Neural crest cell (in vitro differentiated cells): ENCODE measurements at regions not wholly inside any gene's neighbourhood (a gene's known extent, or its start where the extent isn't known, plus 50 kb on each side); places are given as distances from the start of the nearest gene placed in this dataset.
"Not testable (repeated sequence)": the region's sequence is repeated elsewhere in the genome, so short reads cannot be mapped to it uniquely, and the experiment has no call there.

Experiments used
- DNase-seq: peaks from one replicate; pipeline ENCODE4 v3.0.0; 2021; ENCODE audit warnings: low read depth, mixed read lengths, low spot score
- H3K27ac Mint-ChIP-seq: one replicate; pipeline ENCODE4 v1.8.0; 2021; ENCODE audit warnings: mild to moderate bottlenecking, mixed read lengths; ENCODE audit not compliant: unreplicated experiment
- H3K27me3 Mint-ChIP-seq: 2 replicates; pipeline ENCODE4 v1.8.0; 2021; ENCODE audit warnings: low read depth, mild to moderate bottlenecking, mixed read lengths
- H3K36me3 Mint-ChIP-seq: 2 replicates; pipeline ENCODE4 v1.8.0; 2021; ENCODE audit warnings: low read depth, mild to moderate bottlenecking, mixed read lengths
- H3K4me1 Mint-ChIP-seq: 2 replicates; pipeline ENCODE4 v1.8.0; 2021; ENCODE audit warnings: mixed read lengths
- H3K4me3 Mint-ChIP-seq: one replicate; pipeline ENCODE4 v1.8.0; 2021; ENCODE audit warnings: mild to moderate bottlenecking, mixed read lengths
- H3K9me3 Mint-ChIP-seq: 2 replicates; pipeline ENCODE4 v1.8.0; 2021; ENCODE audit warnings: mixed read lengths
- CTCF ChIP-seq: fragments of 200-600 bp; sonication (generic); conservative IDR thresholded peaks from 2 replicates; pipeline ENCODE4 v1.5.0; 2021; ENCODE audit warnings: antibody characterized with exemption, mild to moderate bottlenecking

- peaks cover 5% of the 10 kb centered on the region for H3K9me3 Mint-ChIP-seq
- DNase-seq = no peak
- no peaks in the 10 kb centered on the region for H3K27me3 Mint-ChIP-seq
- no peaks in the 10 kb centered on the region for H3K36me3 Mint-ChIP-seq
- TF ChIP-seq CTCF = no peak
- H3K27ac Mint-ChIP-seq = no peak overlapping the region
- H3K4me1 Mint-ChIP-seq = peaks cover 16% of the 10 kb centered on the region
- H3K4me3 Mint-ChIP-seq = no peak overlapping the region
These were observed 64.3 kb upstream of the TRIM24 start for GRCh38 chr7:138395763-138396162.

GRCh38 chr7:138396251-138397070 is 63.6 kb upstream of the TRIM24 start:
- H3K27me3 Mint-ChIP-seq = no peaks in the 10 kb centered on the region
- TF ChIP-seq CTCF = no peak
- DNase-seq = peak; percentile 6
- peak overlapping the region; percentile 21 for H3K27ac Mint-ChIP-seq
- H3K36me3 Mint-ChIP-seq = no peaks in the 10 kb centered on the region
- H3K4me1 Mint-ChIP-seq = peaks cover 16% of the 10 kb centered on the region
- H3K4me3 Mint-ChIP-seq = no peak overlapping the region
- H3K9me3 Mint-ChIP-seq = peaks cover 5% of the 10 kb centered on the region

- not testable (repeated sequence) for H3K27ac Mint-ChIP-seq, DNase-seq, H3K36me3 Mint-ChIP-seq, H3K27me3 Mint-ChIP-seq, H3K9me3 Mint-ChIP-seq, H3K4me3 Mint-ChIP-seq
- peaks cover 16% of the 10 kb centered on the region for H3K4me1 Mint-ChIP-seq
These were observed 63.0 kb upstream of the TRIM24 start for GRCh38 chr7:138397071-138397433.

- H3K36me3 Mint-ChIP-seq = peaks cover 3% of the 10 kb centered on the region
- no peak overlapping the region for H3K27ac Mint-ChIP-seq
- DNase-seq = no peak
- H3K27me3 Mint-ChIP-seq = no peaks in the 10 kb centered on the region
- peaks cover 9% of the 10 kb centered on the region for H3K9me3 Mint-ChIP-seq
- peaks cover 16% of the 10 kb centered on the region for H3K4me1 Mint-ChIP-seq
- no peak overlapping the region for H3K4me3 Mint-ChIP-seq
- TF ChIP-seq CTCF = no peak
These were observed 61.2 kb upstream of the TRIM24 start for GRCh38 chr7:138398857-138399256.

GRCh38 chr7:138400400-138400886 is 59.6 kb upstream of the TRIM24 start:
- Mint-ChIP-seq H3K4me1 (peaks cover 11% of the 10 kb centered on the region), H3K36me3 (peaks cover 3% of the 10 kb centered on the region), H3K27ac (peak overlapping the region; percentile 74), H3K27me3 (no peaks in the 10 kb centered on the region), H3K4me3 (no peak overlapping the region), H3K9me3 (peaks cover 9% of the 10 kb centered on the region)
- no peak for DNase-seq
- TF ChIP-seq CTCF = no peak

GRCh38 chr7:138402749-138403148 is 57.3 kb upstream of the TRIM24 start:
- H3K36me3 Mint-ChIP-seq = peaks cover 3% of the 10 kb centered on the region
- DNase-seq = no peak
- H3K4me1 Mint-ChIP-seq = no peaks in the 10 kb centered on the region
- no peak overlapping the region for H3K4me3 Mint-ChIP-seq
- H3K27ac Mint-ChIP-seq = no peak overlapping the region
- TF ChIP-seq CTCF = no peak
- H3K9me3 Mint-ChIP-seq = peaks cover 12% of the 10 kb centered on the region
- H3K27me3 Mint-ChIP-seq = no peaks in the 10 kb centered on the region
